Smooth muscle cell (in vitro differentiated cells): ENCODE measurements at regions not wholly inside any gene's neighbourhood (a gene's known extent, or its start where the extent isn't known, plus 50 kb on each side); places are given as distances from the start of the nearest gene placed in this dataset.
A peak's percentile ranks its signal among the peaks of the same experiment; 100 is the strongest.

ENCODE experiments used
- DNase-seq: peaks from one replicate; lab custom pipeline; 2025; ENCODE audit not compliant: unreplicated experiment; lab: John Stamatoyannopoulos, UW
- H2AFZ ChIP-seq: fragments of 200-600 bp; sonication (generic); 2 replicates; pipeline ENCODE4 v1.6.0; 2016; ENCODE audit warnings: antibody characterized with exemption, low read depth, mild to moderate bottlenecking
- H3F3A ChIP-seq: fragments of 200-600 bp; sonication (generic); 2 replicates; pipeline ENCODE4 v1.6.0; 2017; ENCODE audit warnings: antibody characterized with exemption, low read depth
- H3K27ac ChIP-seq: fragments of 200-600 bp; sonication (generic); 2 replicates; pipeline ENCODE4 v1.5.1; 2016; ENCODE audit warnings: low read depth, mild to moderate bottlenecking
- H3K27me3 ChIP-seq: fragments of 200-600 bp; sonication (generic); 2 replicates; pipeline ENCODE4 v1.6.1; 2016; ENCODE audit warnings: low read depth, mild to moderate bottlenecking
- H3K36me3 ChIP-seq: fragments of 200-600 bp; sonication (generic); 2 replicates; pipeline ENCODE4 v1.5.1; 2016; ENCODE audit warnings: low read depth
- H3K4me1 ChIP-seq: fragments of 200-600 bp; sonication (generic); 2 replicates; pipeline ENCODE4 v1.5.1; 2016; ENCODE audit warnings: low read depth
- H3K4me2 ChIP-seq: fragments of 200-600 bp; sonication (generic); 2 replicates; pipeline ENCODE4 v1.6.0; 2016; ENCODE audit warnings: mild to moderate bottlenecking
- H3K4me3 ChIP-seq: fragments of 200-600 bp; sonication (generic); 2 replicates; pipeline ENCODE4 v1.5.1; 2016; ENCODE audit warnings: mild to moderate bottlenecking
- H3K79me2 ChIP-seq: fragments of 200-600 bp; sonication (generic); 2 replicates; pipeline ENCODE4 v1.6.0; 2016; ENCODE audit warnings: low read depth, mild to moderate bottlenecking
- H3K9ac ChIP-seq: fragments of 200-600 bp; sonication (generic); 2 replicates; pipeline ENCODE4 v1.6.0; 2016; ENCODE audit warnings: low read depth
- H3K9me3 ChIP-seq: fragments of 200-600 bp; sonication (generic); replicated peaks from 2 replicates; pipeline ENCODE4 v1.5.1; 2016; ENCODE audit warnings: low read depth
- H4K20me1 ChIP-seq: fragments of 200-600 bp; sonication (generic); 2 replicates; pipeline ENCODE4 v1.6.0; 2016; ENCODE audit warnings: low read depth
- WGBS: methylation state at CpG from one replicate; pipeline ENCODE4 v1.1.7; 2016; ENCODE audit warnings: low lambda C conversion rate; 5-methylcytosine and 5-hydroxymethylcytosine counted together
- TF ChIP-seq, protein P1 (sequence below): fragments of 200-600 bp; sonication (generic); IDR thresholded peaks from 2 replicates; pipeline ENCODE4 v1.5.1; 2017; ENCODE audit warnings: borderline replicate concordance, mild to moderate bottlenecking, antibody characterized with exemption; ENCODE audit not compliant: insufficient read depth, poor library complexity, severe bottlenecking

DNA sequence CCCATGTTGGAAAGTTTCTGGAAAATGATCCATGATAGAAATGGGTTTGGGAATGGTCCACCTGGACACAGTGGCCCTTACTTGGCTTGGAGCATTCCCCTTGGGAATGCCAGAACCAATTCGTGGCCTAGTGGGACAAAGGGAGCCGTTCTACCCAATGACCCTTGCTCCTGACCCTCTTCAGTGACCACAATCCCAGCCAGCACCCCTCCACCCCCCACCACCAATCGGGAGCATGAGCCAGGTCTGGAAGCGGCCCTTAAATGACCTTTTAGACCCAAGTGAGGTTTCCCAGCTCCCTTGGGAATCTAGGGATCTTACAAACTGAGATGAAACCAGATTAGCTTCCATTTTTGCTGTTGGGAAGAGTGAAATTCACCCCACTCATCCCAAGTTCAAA is 51.3 kb upstream of the CDON start:
- H3K27ac ChIP-seq, result peak overlapping the region; percentile 10
- peaks cover 4% of the 10 kb centered on the region for H3F3A ChIP-seq
- DNase-seq, result no peak
- H3K9me3 ChIP-seq, result no peaks in the 10 kb centered on the region
- H3K27me3 ChIP-seq, result no peaks in the 10 kb centered on the region
- H3K79me2 ChIP-seq, result no peaks in the 10 kb centered on the region
- H3K36me3 ChIP-seq, result no peaks in the 10 kb centered on the region
- no peak overlapping the region for H3K9ac ChIP-seq
- peak overlapping the region; percentile 72 for H3K4me2 ChIP-seq
- H3K4me3 ChIP-seq, result no peak overlapping the region
- H3K4me1 ChIP-seq, result peaks cover 4% of the 10 kb centered on the region
- H2AFZ ChIP-seq, result no peak overlapping the region
- TF ChIP-seq, protein P1, sequence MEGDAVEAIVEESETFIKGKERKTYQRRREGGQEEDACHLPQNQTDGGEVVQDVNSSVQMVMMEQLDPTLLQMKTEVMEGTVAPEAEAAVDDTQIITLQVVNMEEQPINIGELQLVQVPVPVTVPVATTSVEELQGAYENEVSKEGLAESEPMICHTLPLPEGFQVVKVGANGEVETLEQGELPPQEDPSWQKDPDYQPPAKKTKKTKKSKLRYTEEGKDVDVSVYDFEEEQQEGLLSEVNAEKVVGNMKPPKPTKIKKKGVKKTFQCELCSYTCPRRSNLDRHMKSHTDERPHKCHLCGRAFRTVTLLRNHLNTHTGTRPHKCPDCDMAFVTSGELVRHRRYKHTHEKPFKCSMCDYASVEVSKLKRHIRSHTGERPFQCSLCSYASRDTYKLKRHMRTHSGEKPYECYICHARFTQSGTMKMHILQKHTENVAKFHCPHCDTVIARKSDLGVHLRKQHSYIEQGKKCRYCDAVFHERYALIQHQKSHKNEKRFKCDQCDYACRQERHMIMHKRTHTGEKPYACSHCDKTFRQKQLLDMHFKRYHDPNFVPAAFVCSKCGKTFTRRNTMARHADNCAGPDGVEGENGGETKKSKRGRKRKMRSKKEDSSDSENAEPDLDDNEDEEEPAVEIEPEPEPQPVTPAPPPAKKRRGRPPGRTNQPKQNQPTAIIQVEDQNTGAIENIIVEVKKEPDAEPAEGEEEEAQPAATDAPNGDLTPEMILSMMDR, result no peak
- no peaks in the 10 kb centered on the region for H4K20me1 ChIP-seq
- 79% methylated on average over 4 of the region's 4 CpGs for WGBS

DNA sequence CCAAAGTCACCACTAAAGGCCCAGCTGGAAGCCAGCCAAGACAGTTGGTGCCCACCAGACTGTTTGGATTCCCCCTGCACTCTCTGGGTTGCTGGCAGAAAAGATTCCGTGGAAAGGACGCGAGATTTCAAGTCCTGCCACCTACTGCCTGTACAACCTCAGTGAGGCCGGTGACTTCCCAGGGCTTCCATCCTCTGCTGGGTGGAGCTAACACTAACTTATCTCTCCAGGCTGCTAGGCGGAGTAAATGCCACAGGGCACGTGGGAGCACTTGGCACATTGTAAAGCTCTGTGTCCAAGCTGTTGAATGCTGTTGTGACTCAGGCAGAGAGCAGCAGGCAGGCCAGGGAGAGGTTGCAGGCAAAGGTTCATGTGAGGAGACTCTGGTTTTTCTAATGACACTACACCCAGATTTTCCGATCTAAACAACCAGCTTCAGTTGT is 50.9 kb upstream of the CDON start:
- Histone ChIP-seq H3K9ac (no peak overlapping the region), H3K27me3 (no peaks in the 10 kb centered on the region), H3K79me2 (no peaks in the 10 kb centered on the region), H3K9me3 (no peaks in the 10 kb centered on the region), H3F3A (peaks cover 4% of the 10 kb centered on the region), H2AFZ (no peak overlapping the region), H3K4me3 (no peak overlapping the region), H3K4me2 (peak overlapping the region; percentile 72), H3K4me1 (peaks cover 4% of the 10 kb centered on the region), H4K20me1 (no peaks in the 10 kb centered on the region), H3K36me3 (no peaks in the 10 kb centered on the region), H3K27ac (no peak overlapping the region)
- peak; percentile 49 for DNase-seq
- 27% methylated on average over 7 of the region's 7 CpGs for whole genome bisulfite sequencing
- TF ChIP-seq, protein P1, result no peak

DNA sequence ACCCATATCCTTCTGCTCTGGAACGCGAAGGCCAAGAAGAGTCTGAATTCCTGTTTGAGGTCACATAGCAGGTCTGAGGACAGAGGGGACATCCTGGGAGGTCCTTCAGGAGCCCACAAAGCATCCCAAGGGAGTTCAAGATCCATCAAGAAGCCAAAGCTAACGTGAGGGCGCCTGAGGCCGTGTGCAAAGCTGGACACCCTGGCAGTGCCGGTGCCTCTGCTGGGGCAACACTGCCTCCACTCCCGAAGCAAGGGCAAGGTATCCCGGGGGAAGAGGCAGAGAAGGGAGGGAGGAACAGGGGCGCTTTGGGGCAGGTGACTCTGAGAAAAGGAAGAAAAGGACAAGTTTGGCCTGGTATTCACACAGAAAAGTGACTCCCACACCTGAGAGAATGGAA is 50.3 kb upstream of the CDON start:
- DNase-seq, result no peak
- TF ChIP-seq, protein P1, result no peak
- H4K20me1 ChIP-seq, result no peaks in the 10 kb centered on the region
- no peak overlapping the region for H3K27ac ChIP-seq
- no peaks in the 10 kb centered on the region for H3K9me3 ChIP-seq
- no peak overlapping the region for H3K9ac ChIP-seq
- no peak overlapping the region for H3K4me3 ChIP-seq
- H3K79me2 ChIP-seq, result no peaks in the 10 kb centered on the region
- H2AFZ ChIP-seq, result no peak overlapping the region
- H3F3A ChIP-seq, result peaks cover 4% of the 10 kb centered on the region
- no peaks in the 10 kb centered on the region for H3K36me3 ChIP-seq
- no peaks in the 10 kb centered on the region for H3K27me3 ChIP-seq
- H3K4me1 ChIP-seq, result peaks cover 4% of the 10 kb centered on the region
- 88% methylated on average over 9 of the region's 9 CpGs for WGBS
- no peak overlapping the region for H3K4me2 ChIP-seq

DNA sequence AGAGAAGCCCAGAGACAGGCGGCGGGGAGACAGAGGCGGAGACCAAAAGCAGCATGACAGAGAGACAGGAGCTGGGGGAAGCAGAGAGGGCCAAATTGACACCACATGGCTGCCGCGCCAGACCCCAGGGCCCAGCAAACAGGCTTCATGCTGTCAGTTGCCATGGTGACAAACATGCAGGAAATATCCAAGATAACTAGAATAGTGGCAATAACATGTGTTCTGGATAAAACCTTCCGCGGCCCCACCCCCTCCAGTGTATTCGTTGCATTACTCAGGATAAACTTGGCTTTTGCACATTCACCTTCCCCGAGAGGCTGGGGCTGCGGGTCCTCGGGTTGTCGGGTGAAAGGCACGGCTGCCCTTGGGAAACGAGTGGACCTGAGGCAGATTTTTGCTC is 49.9 kb upstream of the CDON start:
- peaks cover 4% of the 10 kb centered on the region for H3F3A ChIP-seq
- DNase-seq, result no peak
- no peaks in the 10 kb centered on the region for H3K27me3 ChIP-seq
- H3K4me2 ChIP-seq, result no peak overlapping the region
- 58% methylated on average over 14 of the region's 14 CpGs for WGBS
- H3K4me3 ChIP-seq, result no peak overlapping the region
- TF ChIP-seq, protein P1, result no peak
- no peaks in the 10 kb centered on the region for H3K9me3 ChIP-seq
- H3K79me2 ChIP-seq, result no peaks in the 10 kb centered on the region
- H2AFZ ChIP-seq, result no peak overlapping the region
- H3K9ac ChIP-seq, result no peak overlapping the region
- H3K27ac ChIP-seq, result no peak overlapping the region
- no peaks in the 10 kb centered on the region for H4K20me1 ChIP-seq
- H3K4me1 ChIP-seq, result peaks cover 4% of the 10 kb centered on the region
- no peaks in the 10 kb centered on the region for H3K36me3 ChIP-seq
